Anterior cingulate cortex (tissue), 58 donors: ENCODE measurements at regions not wholly inside any gene's neighbourhood (a gene's known extent, or its start where the extent isn't known, plus 50 kb on each side); places are given as distances from the start of the nearest gene placed in this dataset.
"Not testable (repeated sequence)": the region's sequence is repeated elsewhere in the genome, so short reads cannot be mapped to it uniquely, and the experiment has no call there.

Source experiments
- DNase-seq, 58 donors: peaks; one replicate each; lab custom pipeline; 2025; lab: John Stamatoyannopoulos, UW

GRCh38 chr5:102554082-102554481 lies 55.3 kb upstream of the SLCO6A1 start:
- DNase-seq, result no peak

GRCh38 chr5:102554728-102555127 lies 55.9 kb upstream of the SLCO6A1 start:
- DNase-seq, result no peak

- no peak for DNase-seq
These were observed 63.3 kb upstream of the SLCO6A1 start for GRCh38 chr5:102561894-102562760.

DNA sequence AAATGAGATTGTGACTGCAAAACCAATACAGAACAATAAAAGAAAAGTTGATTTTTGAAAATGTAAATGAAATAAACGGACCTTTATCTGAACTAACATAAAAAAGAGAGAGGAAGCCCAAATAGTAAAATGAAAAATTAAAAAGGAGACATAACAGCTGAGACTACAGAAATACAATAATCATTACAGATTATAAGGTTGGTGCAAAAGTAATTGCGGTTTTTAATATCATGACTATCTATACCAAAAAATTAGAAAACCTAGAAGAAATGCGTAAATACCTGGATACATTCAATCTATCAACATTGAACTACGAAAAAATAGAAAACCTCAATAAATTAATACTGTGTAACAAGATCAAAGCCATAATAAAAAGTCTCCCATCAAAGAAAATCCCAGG lies 71.9 kb upstream of the SLCO6A1 start:
- DNase-seq, result no peak

- DNase-seq, result no peak
These were observed 79.6 kb upstream of the SLCO6A1 start for GRCh38 chr5:102578362-102578761.

- no peak for DNase-seq
These were observed 80.6 kb upstream of the SLCO6A1 start for GRCh38 chr5:102579379-102579778.

GRCh38 chr5:102581011-102581410 lies 82.2 kb upstream of the SLCO6A1 start:
- no peak for DNase-seq

GRCh38 chr5:102582696-102583095 lies 83.9 kb upstream of the SLCO6A1 start:
- DNase-seq, result no peak

DNA sequence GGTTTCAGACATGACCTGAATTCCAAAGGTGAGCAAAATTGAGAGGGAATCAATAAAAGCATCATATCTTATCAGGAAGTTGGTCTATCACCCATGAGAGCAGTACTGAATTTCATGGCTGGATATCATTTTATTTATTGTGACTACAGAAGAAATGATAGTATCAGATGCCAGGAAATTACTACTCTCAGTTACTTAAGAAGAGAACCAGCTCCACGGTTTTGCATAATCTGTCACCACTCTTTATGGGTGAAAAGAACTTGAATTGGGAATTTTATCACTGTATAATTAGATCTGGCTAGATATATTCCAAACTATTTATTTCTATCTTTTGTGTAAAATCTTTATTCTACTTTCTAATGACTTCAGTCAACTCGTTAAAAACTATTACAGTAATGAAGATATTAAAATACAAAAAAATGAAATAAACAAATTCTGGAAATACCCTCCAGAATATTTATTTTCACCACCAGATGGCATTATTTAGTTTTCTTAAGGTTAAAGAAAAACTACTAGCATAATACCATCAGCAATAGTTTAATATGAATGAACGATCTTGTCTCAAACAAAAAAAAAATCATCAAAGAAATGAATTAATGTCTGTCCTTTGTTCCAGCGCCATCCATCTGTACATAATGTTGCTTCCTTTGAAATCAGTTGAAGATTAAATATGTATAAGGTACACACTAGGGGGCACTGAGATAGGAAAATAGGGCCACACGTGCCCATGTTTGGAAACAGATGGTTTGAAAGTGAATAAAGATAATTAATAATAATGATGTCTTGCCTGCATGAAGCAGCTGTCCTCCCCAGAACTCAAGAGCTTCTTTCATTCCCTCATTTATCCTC lies 84.7 kb upstream of the SLCO6A1 start:
- no peak for DNase-seq

- DNase-seq, result no peak
These were observed 90.9 kb upstream of the SLCO6A1 start for GRCh38 chr5:102589661-102590060.

- DNase-seq, result no peak
These were observed 91.7 kb upstream of the SLCO6A1 start for GRCh38 chr5:102590467-102590866.

DNA sequence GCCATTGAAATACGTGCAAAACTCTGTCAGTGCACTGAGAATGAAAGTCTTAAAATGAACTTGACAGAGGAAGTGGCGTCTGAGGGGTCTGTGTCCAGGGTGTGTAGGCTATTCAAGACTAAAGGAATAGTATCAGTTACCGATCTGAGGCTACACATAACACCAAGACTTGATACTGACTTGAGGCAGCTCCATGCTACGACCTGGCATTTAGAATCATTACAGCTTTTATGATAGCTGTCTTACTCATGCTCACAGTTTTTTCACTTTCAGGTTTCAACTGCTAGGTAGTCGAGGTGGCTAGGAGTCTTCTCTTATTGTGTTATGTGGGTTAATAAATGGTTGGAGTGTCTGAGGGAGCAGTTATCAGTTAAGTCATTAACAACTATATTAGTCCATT lies 92.8 kb upstream of the SLCO6A1 start:
- DNase-seq, result no peak

- not testable (repeated sequence) for DNase-seq
These were observed 93.8 kb upstream of the SLCO6A1 start for GRCh38 chr5:102592586-102592985.

DNA sequence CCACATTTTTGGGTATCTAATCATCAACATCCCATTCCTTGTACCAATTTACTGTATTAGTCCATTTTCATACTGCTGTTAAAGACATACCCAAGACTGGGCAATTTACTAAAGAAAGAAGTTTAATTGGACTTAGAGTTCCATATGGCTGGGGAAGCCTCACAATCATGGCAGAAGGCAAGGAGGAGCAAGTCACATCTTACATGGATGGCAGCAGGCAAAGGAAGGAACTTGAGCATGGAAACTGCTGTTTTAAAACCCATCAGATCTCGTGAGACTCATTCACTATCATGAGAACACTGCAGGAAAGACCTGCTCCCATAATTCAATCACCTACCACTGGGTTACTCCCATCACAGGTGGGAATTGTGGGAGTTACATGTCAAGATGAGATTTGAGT lies 95.4 kb upstream of the SLCO6A1 start:
- no peak for DNase-seq

GRCh38 chr5:102595332-102595731 lies 96.5 kb upstream of the SLCO6A1 start:
- DNase-seq, result no peak

DNA sequence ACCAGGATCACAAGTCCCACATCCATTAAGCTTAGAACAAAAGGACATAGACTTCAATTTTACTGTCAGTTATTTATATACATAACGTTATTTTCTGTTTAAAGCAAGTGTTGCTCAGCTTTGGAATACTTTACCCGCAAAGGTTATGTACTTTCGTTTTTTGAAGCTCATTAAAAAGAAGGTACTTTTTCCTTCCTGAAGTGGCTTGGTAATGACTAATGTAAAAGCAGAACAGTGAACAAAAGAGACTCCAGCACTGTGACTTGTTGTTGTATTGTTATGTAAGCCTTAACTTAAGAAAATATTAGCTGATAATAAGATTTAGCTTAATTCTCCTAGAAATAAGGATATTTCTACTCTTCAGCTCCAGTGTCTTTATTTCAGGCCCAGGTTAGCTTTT lies 97.3 kb upstream of the SLCO6A1 start:
- DNase-seq, result no peak

DNA sequence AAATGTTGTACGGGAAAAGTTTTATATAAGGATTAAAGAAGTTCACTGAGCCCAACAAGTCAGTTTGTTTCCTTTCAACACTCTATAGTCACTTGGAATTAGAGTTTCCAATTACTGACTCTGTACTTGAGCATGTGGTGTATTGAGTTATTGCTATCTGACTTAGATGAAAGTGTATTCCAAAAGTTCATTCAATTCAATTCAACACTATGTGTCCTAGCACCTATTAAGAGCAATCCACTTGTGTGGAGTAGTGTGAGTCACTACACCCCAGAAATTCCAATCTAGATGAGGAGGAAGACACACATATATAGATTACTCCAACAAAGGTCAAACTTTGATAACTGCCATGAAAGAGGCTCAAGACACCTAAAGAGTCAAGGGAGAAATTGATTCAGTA lies 98.2 kb upstream of the SLCO6A1 start:
- no peak for DNase-seq

GRCh38 chr5:102599289-102599688 lies 100.5 kb upstream of the SLCO6A1 start:
- DNase-seq, result no peak

GRCh38 chr5:102600964-102601363 lies 102.2 kb upstream of the SLCO6A1 start:
- DNase-seq, result no peak

GRCh38 chr5:102603670-102604069 lies 104.9 kb upstream of the SLCO6A1 start:
- no peak for DNase-seq

DNA sequence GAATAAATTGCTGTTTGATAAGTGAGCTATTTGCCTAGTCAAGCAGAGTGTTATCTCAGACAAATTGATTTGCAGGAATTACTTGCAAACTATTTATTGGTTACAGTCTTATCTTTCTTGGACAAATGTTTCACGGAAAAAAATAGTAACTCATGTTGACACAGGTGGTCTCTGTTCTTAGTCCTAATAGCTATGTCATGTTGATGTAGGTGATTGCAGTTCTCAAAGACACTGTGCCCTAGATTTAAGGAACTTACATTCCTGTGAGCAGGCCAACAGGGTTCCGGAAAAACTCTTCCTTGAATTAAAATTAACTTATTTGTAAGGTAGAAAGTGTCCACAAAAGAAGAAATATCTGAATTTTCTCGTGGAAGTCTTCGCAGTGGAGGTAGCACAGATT lies 109.6 kb upstream of the SLCO6A1 start:
- DNase-seq, result no peak

GRCh38 chr5:102611312-102611711 lies 112.5 kb upstream of the SLCO6A1 start:
- DNase-seq, result no peak
